ENCODE measurements at regions not wholly inside any gene's neighbourhood (a gene's known extent, or its start where the extent isn't known, plus 50 kb on each side); places are given as distances from the start of the nearest gene placed in this dataset.

DNA sequence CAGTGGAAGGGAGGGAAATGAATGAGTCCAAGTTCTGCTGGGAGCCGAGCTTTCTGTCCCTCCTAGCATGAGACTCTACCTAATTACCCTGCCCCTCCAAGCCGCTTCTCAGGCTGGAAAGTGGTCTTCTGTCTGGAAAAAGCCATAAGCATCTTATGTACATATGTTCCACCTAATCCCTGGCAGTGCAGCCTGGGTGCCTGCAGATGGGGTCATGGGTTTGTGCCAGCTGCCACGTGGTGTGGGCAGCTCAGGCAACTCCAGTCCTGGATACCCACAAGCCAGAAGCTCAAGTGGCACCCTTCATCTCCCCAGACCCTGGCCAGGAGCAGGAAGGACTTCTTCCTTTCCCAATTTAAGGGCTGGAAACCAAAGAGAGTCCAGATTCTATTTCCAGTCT lies 253.1 kb downstream of the LY86 start:
- DNase-seq (ENCODE audit: low read depth) = no peak

DNA sequence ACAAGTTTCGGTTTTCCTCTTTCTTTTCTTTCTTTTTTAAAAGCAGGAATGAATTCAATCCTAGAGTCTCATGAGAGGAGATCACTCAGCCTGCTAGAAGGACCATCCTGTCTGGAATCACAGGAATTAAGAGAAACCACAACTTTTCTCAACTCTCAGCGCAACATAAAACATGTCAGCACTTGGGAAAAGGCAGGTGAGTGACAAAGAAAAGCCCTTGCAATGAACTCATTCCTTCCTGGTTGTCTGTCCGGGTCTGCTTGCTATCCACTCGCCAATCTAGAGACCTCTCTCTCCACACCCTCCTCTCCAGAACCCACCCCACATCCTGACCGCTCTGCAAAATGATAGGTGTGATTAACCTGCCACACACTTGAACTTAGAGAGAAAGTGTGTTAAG lies 253.8 kb downstream of the LY86 start:
- DNase-seq (ENCODE audit: low read depth) = no peak

- DNase-seq (ENCODE audit: low read depth) = no peak
Measured at GRCh38 chr6:6843057-6843627, 254.6 kb downstream of the LY86 start.

- no peak for DNase-seq (ENCODE audit: low read depth)
Measured at GRCh38 chr6:6843777-6844176, 255.3 kb downstream of the LY86 start.

GRCh38 chr6:6844530-6844929 lies 256.0 kb downstream of the LY86 start:
- DNase-seq (ENCODE audit: low read depth) = no peak

GRCh38 chr6:6845603-6846002 lies 257.1 kb downstream of the LY86 start:
- DNase-seq (ENCODE audit: low read depth) = no peak

GRCh38 chr6:6847591-6847990 lies 259.1 kb downstream of the LY86 start:
- no peak for DNase-seq (ENCODE audit: low read depth)

DNA sequence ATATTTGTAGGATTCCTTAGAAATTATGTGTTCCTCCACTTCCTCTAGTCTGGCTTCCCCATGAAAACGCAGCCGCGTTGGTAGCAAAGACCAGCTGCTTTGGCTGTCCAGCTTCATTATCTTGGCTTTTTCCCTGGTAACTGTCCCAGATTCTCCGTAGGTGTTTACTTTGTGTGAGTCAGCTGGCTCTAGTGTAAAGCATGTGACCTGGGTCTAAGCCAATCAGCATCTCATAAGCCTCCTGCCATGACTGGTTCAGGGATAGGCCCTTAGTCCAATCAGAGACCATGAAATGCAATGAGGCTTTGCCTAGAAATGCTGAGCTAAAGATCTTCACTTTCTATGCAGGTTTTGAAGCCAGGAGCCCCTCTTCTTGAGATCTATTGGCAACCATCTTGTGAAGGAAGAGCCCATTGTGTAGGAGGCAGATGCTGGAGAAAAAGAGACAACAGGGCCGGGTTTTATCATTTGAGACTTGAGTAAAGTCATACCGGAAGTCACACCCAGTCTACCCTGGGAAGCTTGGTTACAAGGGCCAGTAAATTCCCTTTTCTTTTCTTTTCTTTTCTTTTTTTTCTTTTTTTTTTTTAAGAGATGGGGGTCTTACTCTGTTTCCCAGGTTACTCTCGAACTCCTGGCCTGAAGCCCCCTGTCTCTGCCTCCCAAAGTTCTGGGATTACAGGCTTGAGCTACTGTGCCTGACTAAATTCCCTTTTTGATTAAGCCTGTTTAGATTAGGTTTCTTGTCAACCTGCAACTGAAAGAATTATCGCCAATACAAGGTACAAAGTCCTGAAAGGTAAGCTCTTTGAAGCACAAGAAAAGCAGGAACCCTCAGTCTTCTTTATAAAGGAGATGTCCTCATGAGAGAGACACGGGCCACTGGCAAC lies 256.5 kb upstream of the RREB1 start:
- no peak for DNase-seq (ENCODE audit: low read depth)

GRCh38 chr6:6851949-6852261 lies 255.9 kb upstream of the RREB1 start:
- no peak for DNase-seq (ENCODE audit: low read depth)

DNA sequence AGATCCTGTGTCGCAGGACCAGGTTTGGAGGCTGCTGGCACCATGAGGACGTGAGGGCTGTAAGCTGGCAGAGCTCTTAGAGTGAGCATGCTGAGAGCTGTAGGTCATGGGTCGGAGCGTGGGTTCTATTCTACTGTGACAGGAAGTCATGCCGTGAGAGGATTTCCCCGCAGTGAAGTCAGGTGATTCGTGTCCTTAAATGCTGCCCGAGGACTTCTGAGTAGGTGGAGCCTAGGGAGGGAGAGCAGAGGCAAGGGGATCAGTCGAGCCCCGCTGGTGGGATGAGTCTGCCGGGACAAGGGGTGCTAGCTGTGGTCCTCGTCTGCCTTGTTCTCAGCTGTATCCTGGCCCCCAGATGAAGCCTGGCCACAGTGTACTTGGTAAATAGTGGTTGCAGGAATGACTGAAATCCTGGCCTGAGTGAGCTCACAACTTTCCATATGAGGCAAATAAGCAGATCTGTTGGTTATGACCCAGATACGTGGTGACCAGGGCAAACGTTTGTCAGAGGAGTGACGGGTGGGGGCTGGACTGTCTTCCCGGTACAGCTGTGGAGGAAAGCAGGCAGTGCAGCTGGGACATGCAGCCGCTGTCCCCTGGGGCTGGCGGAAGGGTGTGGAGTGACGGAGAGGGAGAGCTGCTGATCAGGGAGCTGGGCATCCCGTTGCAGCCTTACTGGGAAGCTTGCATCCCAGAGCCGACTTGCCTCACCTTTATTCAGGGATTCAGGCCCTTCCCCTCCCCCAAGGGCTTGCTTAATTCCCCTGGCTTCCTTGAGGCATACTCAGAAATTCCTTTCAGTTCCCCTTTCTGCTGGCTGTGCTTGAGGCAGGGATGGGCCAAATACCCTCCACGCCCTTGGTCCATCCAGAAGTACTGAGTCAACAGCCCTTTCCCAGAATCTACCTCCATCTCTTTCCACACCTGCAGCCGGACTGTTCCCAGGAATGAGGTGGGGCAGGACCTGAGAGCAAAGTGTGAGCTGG lies 250.9 kb upstream of the RREB1 start:
- peak; percentile 20 for DNase-seq (ENCODE audit: low read depth)

DNA sequence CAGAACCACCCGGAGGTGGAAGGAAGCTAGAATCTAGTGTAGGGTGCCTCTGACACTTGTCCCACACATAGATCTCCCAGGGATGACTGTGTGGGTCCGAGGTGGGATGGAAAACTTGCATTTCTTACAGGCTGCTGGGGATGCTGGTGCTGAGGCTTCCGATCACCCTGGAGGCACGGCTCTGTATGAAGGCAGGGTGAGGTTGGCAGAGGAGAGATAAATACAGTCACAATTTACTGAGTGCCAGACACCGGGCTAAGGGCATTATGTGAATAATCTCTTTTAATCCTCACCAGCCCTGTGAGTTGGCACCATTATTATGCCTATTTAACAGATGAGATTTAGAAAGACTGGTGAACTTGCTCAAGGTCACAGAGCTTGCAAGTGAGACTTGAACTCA lies 250.2 kb upstream of the RREB1 start:
- no peak for DNase-seq (ENCODE audit: low read depth)

GRCh38 chr6:6858533-6858982 lies 249.2 kb upstream of the RREB1 start:
- DNase-seq (ENCODE audit: low read depth) = no peak

GRCh38 chr6:6859105-6859504 lies 248.7 kb upstream of the RREB1 start:
- DNase-seq (ENCODE audit: low read depth) = no peak

GRCh38 chr6:6859722-6860121 lies 248.0 kb upstream of the RREB1 start:
- DNase-seq (ENCODE audit: low read depth) = no peak

DNA sequence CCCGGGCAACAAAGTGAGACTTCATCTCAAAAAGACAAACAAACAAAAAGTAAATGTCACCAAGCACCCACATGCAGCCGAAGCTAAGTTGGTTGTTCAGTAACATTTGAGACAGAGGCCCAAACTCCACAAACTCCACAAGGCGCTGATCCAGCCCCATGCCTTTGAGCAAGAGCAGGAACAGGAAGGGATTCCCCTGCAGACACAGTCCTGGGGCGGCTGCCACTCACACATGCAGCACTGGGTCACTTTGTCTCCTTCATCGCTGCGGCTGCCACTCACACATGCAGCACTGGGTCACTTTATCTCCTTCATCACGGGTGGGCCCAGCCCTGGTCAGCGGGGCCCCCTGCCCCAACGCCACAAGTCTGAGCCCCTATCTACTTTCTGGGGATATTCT lies 246.9 kb upstream of the RREB1 start:
- no peak for DNase-seq (ENCODE audit: low read depth)

- DNase-seq (ENCODE audit: low read depth) = no peak
Measured at GRCh38 chr6:6861351-6861894, 246.3 kb upstream of the RREB1 start.

GRCh38 chr6:6861995-6862394 lies 245.8 kb upstream of the RREB1 start:
- DNase-seq (ENCODE audit: low read depth) = no peak

DNA sequence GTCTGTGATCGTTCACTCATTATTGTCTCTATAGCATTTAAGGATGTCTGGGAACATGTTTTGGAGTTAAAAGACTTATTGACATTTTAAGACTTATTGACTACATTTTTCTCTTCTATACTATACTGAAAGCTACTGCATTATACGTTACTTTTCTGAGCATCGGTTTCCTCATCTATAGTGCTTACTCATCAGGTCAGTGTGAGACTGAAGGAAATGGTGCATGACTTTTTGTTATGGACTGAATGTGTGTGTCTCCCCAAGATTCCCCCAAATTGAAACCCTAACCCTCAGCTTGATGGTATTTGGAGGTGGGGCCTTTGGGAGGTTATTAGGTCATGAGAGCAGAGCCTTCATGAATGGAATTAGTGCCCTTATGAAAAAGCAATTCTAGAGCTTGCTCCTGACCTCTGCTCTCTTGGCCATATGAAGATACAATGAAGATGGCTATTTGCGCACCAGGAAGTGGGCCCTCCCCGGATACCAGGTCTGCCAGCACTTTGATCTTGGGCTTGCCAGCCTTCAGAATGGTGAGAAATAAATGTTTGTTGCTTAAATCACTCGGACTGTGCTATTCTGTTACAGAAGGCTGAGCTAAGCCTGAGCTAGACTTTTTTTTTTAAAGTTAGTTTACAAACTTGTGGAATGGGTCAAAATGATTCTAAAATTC lies 243.7 kb upstream of the RREB1 start:
- DNase-seq (ENCODE audit: low read depth) = no peak

DNA sequence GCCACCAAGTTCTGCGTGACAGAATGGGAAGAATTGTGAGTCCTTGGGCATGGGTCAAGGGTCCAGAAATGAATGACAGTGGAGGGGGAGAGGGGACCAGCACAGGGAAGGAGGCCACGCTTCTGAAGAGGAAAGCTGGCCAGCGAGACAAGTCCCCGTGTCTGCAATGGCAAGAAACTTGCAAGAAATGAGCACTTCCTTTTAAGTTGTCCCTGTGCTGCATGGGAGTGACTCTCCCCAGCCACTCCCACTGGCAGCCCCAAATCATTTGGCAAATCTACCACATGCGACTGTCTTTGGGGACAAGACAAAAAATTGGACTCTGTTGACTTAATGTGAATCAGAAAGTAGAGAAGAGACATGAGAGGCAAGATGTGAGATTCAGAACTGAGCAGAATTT lies 242.2 kb upstream of the RREB1 start:
- DNase-seq (ENCODE audit: low read depth) = no peak

GRCh38 chr6:6866656-6867403 lies 240.9 kb upstream of the RREB1 start:
- no peak for DNase-seq (ENCODE audit: low read depth)

DNA sequence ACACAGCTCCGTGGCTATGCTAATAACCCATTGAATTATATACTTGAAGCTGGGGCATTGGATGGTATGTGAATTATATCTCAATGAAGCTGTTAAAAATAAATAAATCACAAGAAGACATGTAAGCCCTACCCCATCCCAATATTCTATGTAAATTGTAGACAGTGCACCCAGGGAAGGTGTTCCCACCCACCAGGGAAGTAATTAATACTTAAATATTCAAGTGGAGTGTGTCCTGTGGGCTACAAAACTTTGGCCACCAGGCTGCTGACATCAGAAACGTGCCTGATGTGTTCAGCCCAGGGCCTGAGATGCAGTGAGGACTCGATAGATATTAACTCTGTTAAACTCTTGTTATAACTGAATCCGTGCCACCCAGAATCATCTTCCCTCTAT lies 240.4 kb upstream of the RREB1 start:
- DNase-seq (ENCODE audit: low read depth) = no peak

All from stimulated activated CD8-positive, alpha-beta memory T cell treated with anti-CD3 and anti-CD28 coated beads, Interleukin-4, amount 100 ng/mL, for 24 hours (primary cell).